ENCODE measurements at regions not wholly inside any gene's neighbourhood (a gene's known extent, or its start where the extent isn't known, plus 50 kb on each side); places are given as distances from the start of the nearest gene placed in this dataset.

- H3K14ac ChIP-seq (ENCODE audit: insufficient read length) = no peak overlapping the region
- H4K20me1 ChIP-seq (replicated peaks in 1 of 2; ENCODE audit: control insufficient read depth in 1 of 2, insufficient read depth in 2 of 2, low read length in 2 of 2) = no peaks in the 10 kb centered on the region
- no peak overlapping the region for H4K91ac ChIP-seq (replicated peaks; ENCODE audit: insufficient read length, low read length)
- no peak overlapping the region for H3K4ac ChIP-seq (replicated peaks; ENCODE audit: insufficient read length, low read depth, low read length)
- no peak overlapping the region for H2BK12ac ChIP-seq (ENCODE audit: low read depth, low read length)
- no peak overlapping the region for H3K4me3 ChIP-seq (ENCODE audit: extremely low read depth in 1 of 4, insufficient read depth in 2 of 4, low read depth in 3 of 4, low read length in 4 of 4)
- H3K23ac ChIP-seq (ENCODE audit: insufficient read length) = no peak overlapping the region
- no peak overlapping the region for H2AFZ ChIP-seq (ENCODE audit: low read length)
- no peak overlapping the region for H2BK5ac ChIP-seq (ENCODE audit: low read depth, low read length)
- H2BK20ac ChIP-seq (ENCODE audit: low read length) = no peak overlapping the region
- H3K56ac ChIP-seq (replicated peaks; ENCODE audit: insufficient read length, low read depth, low read length) = no peak overlapping the region
- no peak overlapping the region for H3K27ac ChIP-seq (ENCODE audit: low read depth, low read length)
- no peak overlapping the region for H3K18ac ChIP-seq (ENCODE audit: extremely low read depth, low read length)
- no peak overlapping the region for H3K4me2 ChIP-seq (ENCODE audit: insufficient read depth in 1 of 2, low read depth in 2 of 2, low read length in 2 of 2)
- H4K5ac ChIP-seq (ENCODE audit: insufficient read length, low read depth, low read length) = no peak overlapping the region
- 83% methylated on average over 1 of the region's 1 CpG; no CpG with 5 or more reads in 1 of the 2 experiments for WGBS, 2 experiments (ENCODE audit: extremely low coverage in 1 of 2, insufficient coverage in 1 of 2, insufficient read length in 1 of 2, insufficient replicate concordance in 2 of 2, low coverage in 1 of 2, low lambda C conversion rate in 2 of 2, missing lambda C conversion rate in 1 of 2)
- no peaks in the 10 kb centered on the region for H3K27me3 ChIP-seq (replicated peaks in 1 of 4; ENCODE audit: control insufficient read depth in 3 of 4, extremely low read depth in 1 of 4, insufficient read depth in 3 of 4, low read length in 3 of 4)
- H3K9me3 ChIP-seq (ENCODE audit: insufficient read depth in 2 of 2, low read depth in 1 of 2, low read length in 1 of 2) = no peaks in the 10 kb centered on the region
- H2AK5ac ChIP-seq (ENCODE audit: low read depth, low read length) = no peak overlapping the region
- TF ChIP-seq TAF7 (optimal IDR thresholded peaks at IDR 0.05; ENCODE audit: borderline replicate concordance, low read depth, low read length) (no peak), POU5F1 (IDR thresholded peaks at IDR 0.05; ENCODE audit: low read depth, low read length) (no peak), CTCF (IDR thresholded peaks at IDR 0.05; ENCODE audit: control extremely low read depth in 1 of 3, insufficient read depth in 1 of 3, low read depth in 1 of 3, low read length in 3 of 3) (no peak), SAP30 (IDR thresholded peaks at IDR 0.05; ENCODE audit: insufficient read depth, insufficient replicate concordance, low read length) (no peak), USF2 (IDR thresholded peaks at IDR 0.05; ENCODE audit: low read length) (no peak), BCL11A (IDR thresholded peaks at IDR 0.05; ENCODE audit: low read depth in 2 of 2, low read length in 2 of 2) (no peak), BACH1 (IDR thresholded peaks at IDR 0.05; ENCODE audit: low read length) (no peak), CHD2 (IDR thresholded peaks at IDR 0.05; ENCODE audit: low read length) (no peak), E2F6 (IDR thresholded peaks at IDR 0.05) (no peak)
- POLR2A ChIA-PET (ENCODE audit: partially characterized antibody) = no interaction called here
- DNase-seq (ENCODE audit: low read depth in 1 of 2, low spot score in 2 of 2) (no peak), FAIRE-seq (no peak)
- H3K4me1 ChIP-seq (replicated peaks in 1 of 4; ENCODE audit: control insufficient read depth in 3 of 4, insufficient read depth in 4 of 4, low read length in 3 of 4) = no peaks in the 10 kb centered on the region
- H3K79me1 ChIP-seq (ENCODE audit: low read depth, low read length) = no peaks in the 10 kb centered on the region
- H3K79me2 ChIP-seq (ENCODE audit: control insufficient read depth in 1 of 2, insufficient read depth in 2 of 2, low read length in 2 of 2) = no peaks in the 10 kb centered on the region
- H2BK120ac ChIP-seq (replicated peaks; ENCODE audit: low read depth, low read length) = no peak overlapping the region
- no peak overlapping the region for H2BK15ac ChIP-seq (ENCODE audit: low read length)
- no peak overlapping the region for H4K8ac ChIP-seq (ENCODE audit: extremely low read depth, insufficient read depth, low read length)
- H3K36me3 ChIP-seq (ENCODE audit: control insufficient read depth in 2 of 4, insufficient read depth in 4 of 4, low read length in 3 of 4) = no peaks in the 10 kb centered on the region
- H3K23me2 ChIP-seq (ENCODE audit: low read depth, low read length) = no peaks in the 10 kb centered on the region
- H3K9ac ChIP-seq (replicated peaks in 1 of 4; ENCODE audit: extremely low read depth in 1 of 4, low read depth in 3 of 4, low read length in 3 of 4) = no peak overlapping the region
- CTCF ChIA-PET (ENCODE audit: partially characterized antibody) = interaction anchor here (0.5 kb wide), 1 partner anchor 914 kb away, joined by 3 read pairs; no protein-coding TSS in a partner anchor
These were observed 141.8 kb downstream of the ZPLD1 start for GRCh38 chr3:102576651-102577050.
